ENCODE measurements at regions not wholly inside any gene's neighbourhood (a gene's known extent, or its start where the extent isn't known, plus 50 kb on each side); places are given as distances from the start of the nearest gene placed in this dataset.

DNA sequence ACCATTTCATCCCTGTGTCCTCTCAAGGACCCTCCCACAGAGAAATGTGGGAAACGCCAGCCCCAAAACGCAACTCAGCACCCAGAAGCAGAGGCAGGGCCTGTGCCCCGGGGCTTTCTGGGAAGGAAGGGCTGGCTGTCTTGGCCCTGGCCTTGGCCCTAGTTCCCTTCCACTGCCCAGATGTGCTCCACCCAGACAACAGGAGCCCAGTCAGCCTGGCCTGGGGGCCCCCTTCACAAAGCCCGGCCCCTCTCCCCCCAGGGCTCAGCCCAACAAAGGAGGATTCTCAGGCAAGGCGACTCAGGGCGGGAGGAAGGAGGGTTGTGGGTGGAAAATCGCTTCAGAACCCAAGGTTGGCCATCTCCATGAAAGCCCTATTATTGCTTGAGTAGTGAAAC is 82.5 kb downstream of the PJA1 start:
- Histone ChIP-seq H3K27me3 (ENCODE audit: control insufficient read depth in 1 of 2, insufficient read depth in 2 of 2, low read length in 2 of 2) (no peaks in the 10 kb centered on the region), H3K4me3 (ENCODE audit: low read length) (no peak overlapping the region), H3K4me1 (ENCODE audit: insufficient read depth, low read length) (no peaks in the 10 kb centered on the region), H3K36me3 (ENCODE audit: insufficient read depth, low read length) (no peaks in the 10 kb centered on the region), H3K27ac (ENCODE audit: low read depth in 1 of 2, low read length in 2 of 2) (no peak overlapping the region), H3K9me3 (ENCODE audit: control insufficient read depth in 1 of 2, insufficient read depth in 1 of 2, low read length in 2 of 2) (no peaks in the 10 kb centered on the region)
- Mint-ChIP-seq H3K4me3 (no peak overlapping the region), H3K36me3 (ENCODE audit: low read depth) (no peaks in the 10 kb centered on the region), H3K9me3 (no peaks in the 10 kb centered on the region), H3K27ac (no peak overlapping the region), H3K4me1 (ENCODE audit: low read depth) (no peaks in the 10 kb centered on the region), H3K27me3 (no peaks in the 10 kb centered on the region)
- TF ChIP-seq, protein P1, sequence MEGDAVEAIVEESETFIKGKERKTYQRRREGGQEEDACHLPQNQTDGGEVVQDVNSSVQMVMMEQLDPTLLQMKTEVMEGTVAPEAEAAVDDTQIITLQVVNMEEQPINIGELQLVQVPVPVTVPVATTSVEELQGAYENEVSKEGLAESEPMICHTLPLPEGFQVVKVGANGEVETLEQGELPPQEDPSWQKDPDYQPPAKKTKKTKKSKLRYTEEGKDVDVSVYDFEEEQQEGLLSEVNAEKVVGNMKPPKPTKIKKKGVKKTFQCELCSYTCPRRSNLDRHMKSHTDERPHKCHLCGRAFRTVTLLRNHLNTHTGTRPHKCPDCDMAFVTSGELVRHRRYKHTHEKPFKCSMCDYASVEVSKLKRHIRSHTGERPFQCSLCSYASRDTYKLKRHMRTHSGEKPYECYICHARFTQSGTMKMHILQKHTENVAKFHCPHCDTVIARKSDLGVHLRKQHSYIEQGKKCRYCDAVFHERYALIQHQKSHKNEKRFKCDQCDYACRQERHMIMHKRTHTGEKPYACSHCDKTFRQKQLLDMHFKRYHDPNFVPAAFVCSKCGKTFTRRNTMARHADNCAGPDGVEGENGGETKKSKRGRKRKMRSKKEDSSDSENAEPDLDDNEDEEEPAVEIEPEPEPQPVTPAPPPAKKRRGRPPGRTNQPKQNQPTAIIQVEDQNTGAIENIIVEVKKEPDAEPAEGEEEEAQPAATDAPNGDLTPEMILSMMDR (IDR thresholded peaks at IDR 0.05) = no peak
- ATAC-seq (ENCODE audit: poor library complexity) = no peak
- CTCF ChIA-PET = no interaction called here
- POLR2A ChIA-PET = no interaction called here
- intact Hi-C loops (cut with DNase I, micrococcal nuclease) = no loop called here
- DNase-seq = no peak

DNA sequence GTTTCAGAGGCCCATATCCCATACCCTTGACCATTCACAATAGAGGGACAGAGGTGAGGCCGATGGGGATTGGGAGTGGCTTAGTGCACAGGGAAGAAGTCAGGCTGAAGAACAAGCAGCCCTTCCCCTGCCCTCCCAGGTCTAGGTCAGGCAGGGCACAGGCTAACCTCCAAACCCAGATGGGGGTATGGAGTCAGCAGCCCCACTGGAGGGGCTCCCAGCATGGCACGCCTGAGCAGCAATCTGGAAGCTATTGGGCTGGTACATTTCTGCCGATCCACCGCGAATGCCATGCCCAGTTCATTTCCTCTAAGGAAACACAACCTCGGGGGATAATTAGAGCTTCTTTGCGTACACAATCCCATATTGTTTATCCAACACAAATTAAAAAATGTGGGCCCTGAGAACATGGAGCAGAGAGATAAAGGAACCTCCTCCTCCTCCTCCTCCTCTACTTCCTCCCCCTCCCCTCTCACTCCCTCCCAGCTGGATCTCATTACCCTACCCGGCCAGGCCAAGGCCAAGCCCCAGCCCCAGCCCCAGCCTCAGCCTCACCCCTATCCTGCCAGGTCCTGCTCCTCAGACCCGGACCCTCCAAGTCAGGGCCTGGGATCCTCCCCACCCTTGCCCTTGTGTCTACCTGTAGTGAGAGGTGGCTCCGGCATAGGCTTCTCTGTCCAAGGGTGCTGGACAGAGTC is 83.0 kb downstream of the PJA1 start:
- no peaks in the 10 kb centered on the region for H3K4me1 Mint-ChIP-seq (ENCODE audit: low read depth)
- CTCF ChIA-PET = no interaction called here

DNA sequence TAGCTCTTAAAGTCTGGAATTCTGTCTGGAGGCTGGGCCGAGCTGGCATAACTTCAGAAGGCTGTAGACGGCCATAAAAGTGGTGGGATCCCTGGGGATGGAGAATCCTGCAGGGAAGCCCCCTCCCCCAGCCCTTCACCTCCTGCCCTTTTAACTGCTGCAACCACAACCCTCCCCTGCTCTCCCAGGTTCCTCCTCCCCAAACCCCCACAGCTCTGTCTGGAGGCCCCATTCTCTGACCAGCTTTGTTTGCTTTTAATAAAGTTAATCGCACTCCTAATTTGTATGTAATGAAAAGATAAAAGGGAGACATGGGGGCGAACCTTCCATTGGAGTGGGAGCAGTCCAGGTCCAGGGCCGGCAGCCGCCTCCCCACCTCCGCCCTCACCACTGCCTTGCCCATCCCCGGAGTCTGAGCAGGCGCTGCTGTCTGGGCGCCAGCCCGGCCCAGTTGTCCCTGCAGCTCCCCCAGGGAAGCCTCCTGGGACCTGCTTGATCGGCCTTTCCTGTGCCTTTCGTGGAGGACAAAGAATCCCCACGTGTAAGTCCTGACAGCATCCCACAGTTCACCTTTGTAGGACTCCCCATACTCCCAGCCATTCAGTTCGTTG is 84.3 kb downstream of the PJA1 start:
- Mint-ChIP-seq H3K36me3 (ENCODE audit: low read depth) (no peaks in the 10 kb centered on the region), H3K4me1 (ENCODE audit: low read depth) (no peaks in the 10 kb centered on the region), H3K27ac (no peak overlapping the region), H3K9me3 (no peaks in the 10 kb centered on the region), H3K4me3 (no peak overlapping the region), H3K27me3 (no peaks in the 10 kb centered on the region)
- H3K4me3 ChIP-seq (ENCODE audit: low read length) = no peak overlapping the region
- no peak for ATAC-seq (ENCODE audit: poor library complexity)
- H3K9me3 ChIP-seq (ENCODE audit: control insufficient read depth in 1 of 2, insufficient read depth in 1 of 2, low read length in 2 of 2) = no peaks in the 10 kb centered on the region
- H3K36me3 ChIP-seq (ENCODE audit: insufficient read depth, low read length) = no peaks in the 10 kb centered on the region
- H3K4me1 ChIP-seq (ENCODE audit: insufficient read depth, low read length) = no peaks in the 10 kb centered on the region
- TF ChIP-seq, protein P1 (IDR thresholded peaks at IDR 0.05) = no peak
- no peak for DNase-seq
- intact Hi-C loops (cut with DNase I, micrococcal nuclease) = no loop called here
- ChIA-PET CTCF (no interaction called here), POLR2A (no interaction called here)
- no peak overlapping the region for H3K27ac ChIP-seq (ENCODE audit: low read depth in 1 of 2, low read length in 2 of 2)
- no peaks in the 10 kb centered on the region for H3K27me3 ChIP-seq (ENCODE audit: control insufficient read depth in 1 of 2, insufficient read depth in 2 of 2, low read length in 2 of 2)

More for the DNA sequence above, 83.0 kb downstream of the PJA1 start:
- no peaks in the 10 kb centered on the region for H3K9me3 Mint-ChIP-seq
- TF ChIP-seq, protein P1 (IDR thresholded peaks at IDR 0.05) = no peak
- H3K4me3 Mint-ChIP-seq = no peak overlapping the region
- no peaks in the 10 kb centered on the region for H3K27me3 Mint-ChIP-seq
- ATAC-seq (ENCODE audit: poor library complexity) (no peak), DNase-seq (no peak)
- intact Hi-C loops (cut with DNase I, micrococcal nuclease) = no loop called here
- Histone ChIP-seq H3K36me3 (ENCODE audit: insufficient read depth, low read length) (no peaks in the 10 kb centered on the region), H3K27me3 (ENCODE audit: control insufficient read depth in 1 of 2, insufficient read depth in 2 of 2, low read length in 2 of 2) (no peaks in the 10 kb centered on the region), H3K4me3 (ENCODE audit: low read length) (no peak overlapping the region), H3K27ac (ENCODE audit: low read depth in 1 of 2, low read length in 2 of 2) (no peak overlapping the region), H3K9me3 (ENCODE audit: control insufficient read depth in 1 of 2, insufficient read depth in 1 of 2, low read length in 2 of 2) (no peaks in the 10 kb centered on the region), H3K4me1 (ENCODE audit: insufficient read depth, low read length) (no peaks in the 10 kb centered on the region)
- no peaks in the 10 kb centered on the region for H3K36me3 Mint-ChIP-seq (ENCODE audit: low read depth)
- POLR2A ChIA-PET = no interaction called here
- no peak overlapping the region for H3K27ac Mint-ChIP-seq
